ENCODE measurements at regions not wholly inside any gene's neighbourhood (a gene's known extent, or its start where the extent isn't known, plus 50 kb on each side); places are given as distances from the start of the nearest gene placed in this dataset.

GRCh38 chr5:135218486-135218755, 180.6 kb downstream of the MACROH2A1 start:
- no peak for TF ChIP-seq POLR2A (IDR thresholded peaks at IDR 0.05)
- TF ChIP-seq POLR2AphosphoS5 (IDR thresholded peaks at IDR 0.05) = no peak
- TF ChIP-seq, protein P1, sequence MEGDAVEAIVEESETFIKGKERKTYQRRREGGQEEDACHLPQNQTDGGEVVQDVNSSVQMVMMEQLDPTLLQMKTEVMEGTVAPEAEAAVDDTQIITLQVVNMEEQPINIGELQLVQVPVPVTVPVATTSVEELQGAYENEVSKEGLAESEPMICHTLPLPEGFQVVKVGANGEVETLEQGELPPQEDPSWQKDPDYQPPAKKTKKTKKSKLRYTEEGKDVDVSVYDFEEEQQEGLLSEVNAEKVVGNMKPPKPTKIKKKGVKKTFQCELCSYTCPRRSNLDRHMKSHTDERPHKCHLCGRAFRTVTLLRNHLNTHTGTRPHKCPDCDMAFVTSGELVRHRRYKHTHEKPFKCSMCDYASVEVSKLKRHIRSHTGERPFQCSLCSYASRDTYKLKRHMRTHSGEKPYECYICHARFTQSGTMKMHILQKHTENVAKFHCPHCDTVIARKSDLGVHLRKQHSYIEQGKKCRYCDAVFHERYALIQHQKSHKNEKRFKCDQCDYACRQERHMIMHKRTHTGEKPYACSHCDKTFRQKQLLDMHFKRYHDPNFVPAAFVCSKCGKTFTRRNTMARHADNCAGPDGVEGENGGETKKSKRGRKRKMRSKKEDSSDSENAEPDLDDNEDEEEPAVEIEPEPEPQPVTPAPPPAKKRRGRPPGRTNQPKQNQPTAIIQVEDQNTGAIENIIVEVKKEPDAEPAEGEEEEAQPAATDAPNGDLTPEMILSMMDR (IDR thresholded peaks at IDR 0.05) = no peak

All from breast epithelium (tissue), 3 donors.